PC-9 (cell line): ENCODE measurements at regions not wholly inside any gene's neighbourhood (a gene's known extent, or its start where the extent isn't known, plus 50 kb on each side); places are given as distances from the start of the nearest gene placed in this dataset.

Experiments used
- CTCF ChIP-seq: fragments of 200-600 bp; sonication (generic); conservative IDR thresholded peaks from 2 replicates; pipeline ENCODE4 v1.6.1; 2017; ENCODE audit warnings: mixed run types, antibody characterized with exemption, mild to moderate bottlenecking, moderate library complexity
- EZH2 ChIP-seq: fragments of 200-600 bp; sonication (generic); IDR thresholded peaks from 2 replicates; pipeline ENCODE4 v1.8.0; 2017; ENCODE audit warnings: antibody characterized with exemption, low read depth

- TF ChIP-seq CTCF (no peak), EZH2 (0 out of 2 replicates have a peak, but pooled peaks have one; percentile 68)
Measured at GRCh38 chr7:157477550-157478212, 140.9 kb downstream of the DNAJB6 start.
